GM23338 (cell line): ENCODE measurements at regions not wholly inside any gene's neighbourhood (a gene's known extent, or its start where the extent isn't known, plus 50 kb on each side); places are given as distances from the start of the nearest gene placed in this dataset.

Source experiments
- EZH2 ChIP-seq: fragments of 200-600 bp; sonication (generic); IDR thresholded peaks from one replicate; pipeline ENCODE4 v1.8.0; 2017; ENCODE audit warnings: antibody characterized with exemption, mild to moderate bottlenecking, low read depth; ENCODE audit not compliant: unreplicated experiment
- TF ChIP-seq, protein P1 (sequence below), 2 experiments: fragments of 200-600 bp in 1 of 2; sonication (generic) in 1 of 2; conservative IDR thresholded peaks; 2 replicates each; pipeline versions ENCODE4 v1.5.1 to v1.6.1; 2016 to 2017; ENCODE audit warnings: antibody characterized with exemption in 2 of 2, low read depth in 2 of 2, mild to moderate bottlenecking in 2 of 2, moderate library complexity in 1 of 2

DNA sequence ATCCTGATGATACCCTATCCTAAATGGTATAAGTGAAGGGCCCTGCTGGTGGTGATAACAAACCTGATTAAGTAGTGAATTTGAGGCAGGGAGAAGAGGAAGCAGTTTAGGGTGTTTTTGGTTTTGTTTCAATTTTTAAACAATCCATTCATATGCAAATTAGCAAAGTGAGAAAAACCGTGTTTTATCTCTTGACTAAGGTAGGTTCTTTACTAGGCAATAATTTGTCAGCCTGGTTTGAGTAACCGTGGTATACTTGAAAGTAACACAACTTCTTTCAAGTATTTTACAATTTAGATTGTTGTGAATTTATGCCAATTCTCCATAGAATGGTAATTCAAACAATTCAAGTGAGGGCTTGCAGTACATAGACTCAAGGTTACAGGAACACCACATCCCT, 177.8 kb upstream of the CD180 start:
- TF ChIP-seq EZH2 = no peak
- TF ChIP-seq, protein P1, sequence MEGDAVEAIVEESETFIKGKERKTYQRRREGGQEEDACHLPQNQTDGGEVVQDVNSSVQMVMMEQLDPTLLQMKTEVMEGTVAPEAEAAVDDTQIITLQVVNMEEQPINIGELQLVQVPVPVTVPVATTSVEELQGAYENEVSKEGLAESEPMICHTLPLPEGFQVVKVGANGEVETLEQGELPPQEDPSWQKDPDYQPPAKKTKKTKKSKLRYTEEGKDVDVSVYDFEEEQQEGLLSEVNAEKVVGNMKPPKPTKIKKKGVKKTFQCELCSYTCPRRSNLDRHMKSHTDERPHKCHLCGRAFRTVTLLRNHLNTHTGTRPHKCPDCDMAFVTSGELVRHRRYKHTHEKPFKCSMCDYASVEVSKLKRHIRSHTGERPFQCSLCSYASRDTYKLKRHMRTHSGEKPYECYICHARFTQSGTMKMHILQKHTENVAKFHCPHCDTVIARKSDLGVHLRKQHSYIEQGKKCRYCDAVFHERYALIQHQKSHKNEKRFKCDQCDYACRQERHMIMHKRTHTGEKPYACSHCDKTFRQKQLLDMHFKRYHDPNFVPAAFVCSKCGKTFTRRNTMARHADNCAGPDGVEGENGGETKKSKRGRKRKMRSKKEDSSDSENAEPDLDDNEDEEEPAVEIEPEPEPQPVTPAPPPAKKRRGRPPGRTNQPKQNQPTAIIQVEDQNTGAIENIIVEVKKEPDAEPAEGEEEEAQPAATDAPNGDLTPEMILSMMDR (conservative IDR thresholded peaks at IDR 0.05; ENCODE audit: low read depth in 2 of 2) = no peak
